ENCODE measurements at regions not wholly inside any gene's neighbourhood (a gene's known extent, or its start where the extent isn't known, plus 50 kb on each side); places are given as distances from the start of the nearest gene placed in this dataset.

GRCh38 chr18:27599202-27599829 is 414.2 kb upstream of the CHST9 start:
- H3K27me3 ChIP-seq (ENCODE audit: control insufficient read depth in 3 of 3, insufficient read depth in 3 of 3, low read depth in 1 of 3, low read length in 3 of 3): no peaks in the 10 kb centered on the region
- no peak overlapping the region for H4K91ac ChIP-seq (ENCODE audit: low read depth, low read length, poor library complexity)
- H3K23ac ChIP-seq (ENCODE audit: low read depth, low read length, poor library complexity): no peak overlapping the region
- DNase-seq (ENCODE audit: low spot score): peak; percentile 57
- no peak overlapping the region for H3K14ac ChIP-seq (ENCODE audit: low read length)
- no peak overlapping the region for H2BK120ac ChIP-seq (ENCODE audit: low read depth, low read length)
- H3K9me3 ChIP-seq (replicated peaks in 1 of 2; ENCODE audit: control insufficient read depth in 2 of 2, insufficient read depth in 1 of 2, low read depth in 1 of 2, low read length in 2 of 2): no peaks in the 10 kb centered on the region
- H3K4me2 ChIP-seq (ENCODE audit: insufficient read depth, low read length, poor library complexity, severe bottlenecking): no peak overlapping the region
- H2AK5ac ChIP-seq (ENCODE audit: low read depth, low read length): no peak overlapping the region
- no peak overlapping the region for H3K27ac ChIP-seq (replicated peaks; ENCODE audit: low read length)
- no peak overlapping the region for H3K9ac ChIP-seq (ENCODE audit: low read depth, low read length, poor library complexity)
- WGBS, 2 donors (ENCODE audit: extremely low coverage in 2 of 2, insufficient read length in 2 of 2, insufficient replicate concordance in 1 of 2): no CpG with 5 or more reads among the region's 1 CpG
- no peak overlapping the region for H2BK5ac ChIP-seq (ENCODE audit: low read length)
- H2BK12ac ChIP-seq (ENCODE audit: low read length): no peak overlapping the region
- no peak overlapping the region for H3K4me3 ChIP-seq (ENCODE audit: low read length in 2 of 2)
- no peak overlapping the region for H4K8ac ChIP-seq (ENCODE audit: low read depth, low read length)
- no peaks in the 10 kb centered on the region for H3K36me3 ChIP-seq (replicated peaks in 1 of 2; ENCODE audit: control insufficient read depth in 2 of 2, insufficient read depth in 2 of 2, low read length in 2 of 2)
- no peak overlapping the region for H3K4ac ChIP-seq (ENCODE audit: low read length)
- peaks cover 1% of the 10 kb centered on the region for H3K79me1 ChIP-seq (ENCODE audit: low read depth, low read length)
- H2BK15ac ChIP-seq (ENCODE audit: low read length): no peak overlapping the region
- H3K18ac ChIP-seq (ENCODE audit: low read length): no peak overlapping the region
- peaks cover 0 to 5% of the 10 kb centered on the region in 2 donors for H3K4me1 ChIP-seq (ENCODE audit: control insufficient read depth in 2 of 2, insufficient read depth in 1 of 2, low read depth in 1 of 2, low read length in 2 of 2)
- H2AFZ ChIP-seq (ENCODE audit: low read length): no peak overlapping the region

- WGBS, 2 donors (ENCODE audit: extremely low coverage in 2 of 2, insufficient read length in 2 of 2, insufficient replicate concordance in 1 of 2): no CpG with 5 or more reads among the region's 5 CpGs
- Histone ChIP-seq H3K14ac (ENCODE audit: low read length) (no peak overlapping the region), H3K27me3 (ENCODE audit: control insufficient read depth in 3 of 3, insufficient read depth in 3 of 3, low read depth in 1 of 3, low read length in 3 of 3) (no peaks in the 10 kb centered on the region), H4K8ac (ENCODE audit: low read depth, low read length) (no peak overlapping the region), H2AFZ (ENCODE audit: low read length) (no peak overlapping the region), H3K18ac (ENCODE audit: low read length) (no peak overlapping the region), H2BK5ac (ENCODE audit: low read length) (no peak overlapping the region), H2BK120ac (ENCODE audit: low read depth, low read length) (no peak overlapping the region), H3K23ac (ENCODE audit: low read depth, low read length, poor library complexity) (no peak overlapping the region), H3K4ac (ENCODE audit: low read length) (no peak overlapping the region), H3K9ac (ENCODE audit: low read depth, low read length, poor library complexity) (no peak overlapping the region), H3K9me3 (replicated peaks in 1 of 2; ENCODE audit: control insufficient read depth in 2 of 2, insufficient read depth in 1 of 2, low read depth in 1 of 2, low read length in 2 of 2) (peaks cover 0 to 1% of the 10 kb centered on the region in 2 donors), H3K4me3 (ENCODE audit: low read length in 2 of 2) (no peak overlapping the region), H4K91ac (ENCODE audit: low read depth, low read length, poor library complexity) (no peak overlapping the region), H3K36me3 (replicated peaks in 1 of 2; ENCODE audit: control insufficient read depth in 2 of 2, insufficient read depth in 2 of 2, low read length in 2 of 2) (peaks cover 0 to 1% of the 10 kb centered on the region in 2 donors), H3K79me1 (ENCODE audit: low read depth, low read length) (no peaks in the 10 kb centered on the region), H2AK5ac (ENCODE audit: low read depth, low read length) (no peak overlapping the region), H2BK12ac (ENCODE audit: low read length) (no peak overlapping the region), H3K4me2 (ENCODE audit: insufficient read depth, low read length, poor library complexity, severe bottlenecking) (no peak overlapping the region), H3K4me1 (ENCODE audit: control insufficient read depth in 2 of 2, insufficient read depth in 1 of 2, low read depth in 1 of 2, low read length in 2 of 2) (peaks cover 0 to 5% of the 10 kb centered on the region in 2 donors), H2BK15ac (ENCODE audit: low read length) (no peak overlapping the region), H3K27ac (replicated peaks; ENCODE audit: low read length) (no peak overlapping the region)
- no peak for DNase-seq (ENCODE audit: low spot score)
Observed at GRCh38 chr18:27595113-27595838, 410.2 kb upstream of the CHST9 start.

GRCh38 chr18:27585602-27586173 is 400.6 kb upstream of the CHST9 start:
- no CpG with 5 or more reads among the region's 10 CpGs for WGBS, 2 donors (ENCODE audit: extremely low coverage in 2 of 2, insufficient read length in 2 of 2, insufficient replicate concordance in 1 of 2)
- Histone ChIP-seq H3K4me3 (ENCODE audit: low read length in 2 of 2) (no peak overlapping the region), H3K79me1 (ENCODE audit: low read depth, low read length) (no peaks in the 10 kb centered on the region), H3K9me3 (replicated peaks in 1 of 2; ENCODE audit: control insufficient read depth in 2 of 2, insufficient read depth in 1 of 2, low read depth in 1 of 2, low read length in 2 of 2) (peaks cover 6 to 8% of the 10 kb centered on the region in 2 donors), H3K4ac (ENCODE audit: low read length) (no peak overlapping the region), H3K23ac (ENCODE audit: low read depth, low read length, poor library complexity) (no peak overlapping the region), H3K9ac (ENCODE audit: low read depth, low read length, poor library complexity) (no peak overlapping the region), H2BK12ac (ENCODE audit: low read length) (no peak overlapping the region), H2BK15ac (ENCODE audit: low read length) (no peak overlapping the region), H4K91ac (ENCODE audit: low read depth, low read length, poor library complexity) (no peak overlapping the region), H3K14ac (ENCODE audit: low read length) (no peak overlapping the region), H2AFZ (ENCODE audit: low read length) (peak overlapping the region; percentile 56), H2BK5ac (ENCODE audit: low read length) (no peak overlapping the region), H3K18ac (ENCODE audit: low read length) (no peak overlapping the region), H3K27me3 (ENCODE audit: control insufficient read depth in 3 of 3, insufficient read depth in 3 of 3, low read depth in 1 of 3, low read length in 3 of 3) (no peaks in the 10 kb centered on the region), H2AK5ac (ENCODE audit: low read depth, low read length) (no peak overlapping the region), H3K27ac (replicated peaks; ENCODE audit: low read length) (no peak overlapping the region), H3K36me3 (replicated peaks in 1 of 2; ENCODE audit: control insufficient read depth in 2 of 2, insufficient read depth in 2 of 2, low read length in 2 of 2) (no peaks in the 10 kb centered on the region), H2BK120ac (ENCODE audit: low read depth, low read length) (no peak overlapping the region), H4K8ac (ENCODE audit: low read depth, low read length) (no peak overlapping the region), H3K4me2 (ENCODE audit: insufficient read depth, low read length, poor library complexity, severe bottlenecking) (no peak overlapping the region), H3K4me1 (ENCODE audit: control insufficient read depth in 2 of 2, insufficient read depth in 1 of 2, low read depth in 1 of 2, low read length in 2 of 2) (no peaks in the 10 kb centered on the region)
- no peak for DNase-seq (ENCODE audit: low spot score)

GRCh38 chr18:27583466-27583865 is 398.4 kb upstream of the CHST9 start:
- Histone ChIP-seq H2BK5ac (ENCODE audit: low read length) (no peak overlapping the region), H4K8ac (ENCODE audit: low read depth, low read length) (no peak overlapping the region), H2BK15ac (ENCODE audit: low read length) (no peak overlapping the region), H3K4me3 (ENCODE audit: low read length in 2 of 2) (no peak overlapping the region), H3K4me1 (ENCODE audit: control insufficient read depth in 2 of 2, insufficient read depth in 1 of 2, low read depth in 1 of 2, low read length in 2 of 2) (no peaks in the 10 kb centered on the region), H2AFZ (ENCODE audit: low read length) (no peak overlapping the region), H3K27me3 (ENCODE audit: control insufficient read depth in 3 of 3, insufficient read depth in 3 of 3, low read depth in 1 of 3, low read length in 3 of 3) (no peaks in the 10 kb centered on the region), H3K18ac (ENCODE audit: low read length) (no peak overlapping the region), H3K9me3 (replicated peaks in 1 of 2; ENCODE audit: control insufficient read depth in 2 of 2, insufficient read depth in 1 of 2, low read depth in 1 of 2, low read length in 2 of 2) (peaks cover 4 to 8% of the 10 kb centered on the region in 2 donors), H3K4ac (ENCODE audit: low read length) (no peak overlapping the region), H2AK5ac (ENCODE audit: low read depth, low read length) (no peak overlapping the region), H2BK12ac (ENCODE audit: low read length) (no peak overlapping the region), H3K27ac (replicated peaks; ENCODE audit: low read length) (no peak overlapping the region), H3K14ac (ENCODE audit: low read length) (no peak overlapping the region), H3K4me2 (ENCODE audit: insufficient read depth, low read length, poor library complexity, severe bottlenecking) (no peak overlapping the region), H3K23ac (ENCODE audit: low read depth, low read length, poor library complexity) (no peak overlapping the region), H3K36me3 (replicated peaks in 1 of 2; ENCODE audit: control insufficient read depth in 2 of 2, insufficient read depth in 2 of 2, low read length in 2 of 2) (no peaks in the 10 kb centered on the region), H2BK120ac (ENCODE audit: low read depth, low read length) (no peak overlapping the region), H4K91ac (ENCODE audit: low read depth, low read length, poor library complexity) (no peak overlapping the region), H3K9ac (ENCODE audit: low read depth, low read length, poor library complexity) (no peak overlapping the region), H3K79me1 (ENCODE audit: low read depth, low read length) (no peaks in the 10 kb centered on the region)
- no CpG with 5 or more reads among the region's 1 CpG for whole genome bisulfite sequencing, 2 donors (ENCODE audit: extremely low coverage in 2 of 2, insufficient read length in 2 of 2, insufficient replicate concordance in 1 of 2)
- DNase-seq (ENCODE audit: low spot score): no peak

All from neuronal stem cell (in vitro differentiated cells).